Effector memory CD8-positive, alpha-beta T cell (primary cell): ENCODE measurements at regions not wholly inside any gene's neighbourhood (a gene's known extent, or its start where the extent isn't known, plus 50 kb on each side); places are given as distances from the start of the nearest gene placed in this dataset.
"Not testable (repeated sequence)": the region's sequence is repeated elsewhere in the genome, so short reads cannot be mapped to it uniquely, and the experiment has no call there.

Source experiments
- ATAC-seq: fragments of 150-1000 bp; cut with Tn5 transposase; replicated peaks from 2 replicates; pipeline ENCODE4 v1.10.0; 2021; ENCODE audit warnings: mild to moderate bottlenecking, moderate library complexity
- DNase-seq, 3 experiments: peaks; one replicate each; pipeline ENCODE4 v3.0.0; 2021
- H3K27ac Mint-ChIP-seq, 2 donors: one replicate each; pipeline ENCODE4 v1.8.0; 2022; ENCODE audit warnings: mild to moderate bottlenecking in 2 of 2, mixed read lengths in 2 of 2, moderate library complexity in 2 of 2
- H3K27me3 Mint-ChIP-seq, 2 donors: one replicate each; pipeline ENCODE4 v1.8.0; 2022; ENCODE audit warnings: mixed read lengths in 2 of 2
- H3K36me3 Mint-ChIP-seq: one replicate; pipeline ENCODE4 v1.8.0; 2022; ENCODE audit warnings: mild to moderate bottlenecking, moderate library complexity, mixed read lengths; ENCODE audit not compliant: insufficient read depth
- H3K4me1 Mint-ChIP-seq, 2 donors: one replicate each; pipeline ENCODE4 v1.8.0; 2022; ENCODE audit warnings: low read depth in 2 of 2, mixed read lengths in 2 of 2
- H3K4me3 Mint-ChIP-seq, 2 donors: one replicate each; pipeline ENCODE4 v1.8.0; 2022; ENCODE audit warnings: mild to moderate bottlenecking in 2 of 2, mixed read lengths in 2 of 2, moderate library complexity in 2 of 2
- H3K9me3 Mint-ChIP-seq, 2 donors: one replicate each; pipeline ENCODE4 v1.8.0; 2022; ENCODE audit warnings: mixed read lengths in 2 of 2

- not testable (repeated sequence) for H3K4me1 Mint-ChIP-seq, ATAC-seq, DNase-seq, H3K4me3 Mint-ChIP-seq, H3K27ac Mint-ChIP-seq, H3K36me3 Mint-ChIP-seq, H3K9me3 Mint-ChIP-seq
- H3K27me3 Mint-ChIP-seq = peaks cover 31 to 34% of the 10 kb centered on the region in 2 donors
Measured at GRCh38 chr2:105506860-105507259, 108.0 kb upstream of the FHL2 start.

GRCh38 chr2:105504459-105504858 lies 105.6 kb upstream of the FHL2 start:
- Mint-ChIP-seq H3K4me3 (no peak overlapping the region), H3K36me3 (no peaks in the 10 kb centered on the region), H3K27ac (no peak overlapping the region), H3K4me1 (no peaks in the 10 kb centered on the region), H3K9me3 (no peaks in the 10 kb centered on the region), H3K27me3 (peaks cover 24 to 26% of the 10 kb centered on the region in 2 donors)
- DNase-seq (no peak), ATAC-seq (no peak)

- Mint-ChIP-seq H3K27me3 (peaks cover 36 to 38% of the 10 kb centered on the region in 2 donors), H3K4me1 (no peaks in the 10 kb centered on the region), H3K9me3 (no peaks in the 10 kb centered on the region), H3K27ac (no peak overlapping the region), H3K36me3 (no peaks in the 10 kb centered on the region), H3K4me3 (no peak overlapping the region)
- no peak for ATAC-seq
- no peak for DNase-seq
Measured at GRCh38 chr2:105502625-105503334, 103.9 kb upstream of the FHL2 start.

GRCh38 chr2:105498281-105498846 lies 99.5 kb upstream of the FHL2 start:
- no peak overlapping the region for H3K4me3 Mint-ChIP-seq
- ATAC-seq (no peak), DNase-seq (no peak)
- H3K27me3 Mint-ChIP-seq = peaks cover 46 to 55% of the 10 kb centered on the region in 2 donors
- H3K36me3 Mint-ChIP-seq = no peaks in the 10 kb centered on the region
- H3K4me1 Mint-ChIP-seq = no peaks in the 10 kb centered on the region
- H3K27ac Mint-ChIP-seq = no peak overlapping the region
- H3K9me3 Mint-ChIP-seq = no peaks in the 10 kb centered on the region

- no peak overlapping the region for H3K4me3 Mint-ChIP-seq
- peaks cover 58 to 59% of the 10 kb centered on the region in 2 donors for H3K27me3 Mint-ChIP-seq
- ATAC-seq (no peak), DNase-seq (no peak)
- no peaks in the 10 kb centered on the region for H3K36me3 Mint-ChIP-seq
- no peaks in the 10 kb centered on the region for H3K4me1 Mint-ChIP-seq
- H3K27ac Mint-ChIP-seq = no peak overlapping the region
- H3K9me3 Mint-ChIP-seq = peaks cover 0 to 1% of the 10 kb centered on the region in 2 donors
Measured at GRCh38 chr2:105497094-105497493, 98.2 kb upstream of the FHL2 start.

- H3K27ac Mint-ChIP-seq = no peak overlapping the region
- H3K4me3 Mint-ChIP-seq = no peak overlapping the region
- ATAC-seq (no peak), DNase-seq (no peak)
- H3K9me3 Mint-ChIP-seq = peaks cover 0 to 1% of the 10 kb centered on the region in 2 donors
- no peaks in the 10 kb centered on the region for H3K36me3 Mint-ChIP-seq
- H3K4me1 Mint-ChIP-seq = no peaks in the 10 kb centered on the region
- H3K27me3 Mint-ChIP-seq = peaks cover 58 to 66% of the 10 kb centered on the region in 2 donors
Measured at GRCh38 chr2:105496271-105496670, 97.4 kb upstream of the FHL2 start.

GRCh38 chr2:105494683-105495425 lies 96.0 kb upstream of the FHL2 start:
- H3K27ac Mint-ChIP-seq = no peak overlapping the region
- no peak overlapping the region for H3K4me3 Mint-ChIP-seq
- DNase-seq (no peak), ATAC-seq (no peak)
- H3K4me1 Mint-ChIP-seq = no peaks in the 10 kb centered on the region
- H3K27me3 Mint-ChIP-seq = peaks cover 58 to 63% of the 10 kb centered on the region in 2 donors
- peaks cover 0 to 1% of the 10 kb centered on the region in 2 donors for H3K9me3 Mint-ChIP-seq
- H3K36me3 Mint-ChIP-seq = no peaks in the 10 kb centered on the region

GRCh38 chr2:105490956-105491355 lies 92.1 kb upstream of the FHL2 start:
- H3K27ac Mint-ChIP-seq = no peak overlapping the region
- ATAC-seq (no peak), DNase-seq (no peak)
- peaks cover 22 to 42% of the 10 kb centered on the region in 2 donors for H3K27me3 Mint-ChIP-seq
- no peak overlapping the region for H3K4me3 Mint-ChIP-seq
- H3K9me3 Mint-ChIP-seq = peaks cover 0 to 1% of the 10 kb centered on the region in 2 donors
- no peaks in the 10 kb centered on the region for H3K36me3 Mint-ChIP-seq
- no peaks in the 10 kb centered on the region for H3K4me1 Mint-ChIP-seq

- peaks cover 21 to 42% of the 10 kb centered on the region in 2 donors for H3K27me3 Mint-ChIP-seq
- H3K4me3 Mint-ChIP-seq = no peak overlapping the region
- no peaks in the 10 kb centered on the region for H3K36me3 Mint-ChIP-seq
- no peaks in the 10 kb centered on the region for H3K4me1 Mint-ChIP-seq
- DNase-seq (no peak), ATAC-seq (no peak)
- H3K9me3 Mint-ChIP-seq = peaks cover 0 to 1% of the 10 kb centered on the region in 2 donors
- no peak overlapping the region for H3K27ac Mint-ChIP-seq
Measured at GRCh38 chr2:105490204-105490603, 91.4 kb upstream of the FHL2 start.

GRCh38 chr2:105489168-105489878 lies 90.5 kb upstream of the FHL2 start:
- peaks cover 0 to 1% of the 10 kb centered on the region in 2 donors for H3K9me3 Mint-ChIP-seq
- no peaks in the 10 kb centered on the region for H3K36me3 Mint-ChIP-seq
- peaks cover 12 to 36% of the 10 kb centered on the region in 2 donors for H3K27me3 Mint-ChIP-seq
- no peak overlapping the region for H3K27ac Mint-ChIP-seq
- H3K4me3 Mint-ChIP-seq = no peak overlapping the region
- no peak for DNase-seq
- no peak for ATAC-seq
- no peaks in the 10 kb centered on the region for H3K4me1 Mint-ChIP-seq

GRCh38 chr2:105488285-105488684 lies 89.4 kb upstream of the FHL2 start:
- Mint-ChIP-seq H3K9me3 (peaks cover 0 to 1% of the 10 kb centered on the region in 2 donors), H3K27me3 (peaks cover 3 to 29% of the 10 kb centered on the region in 2 donors), H3K27ac (no peak overlapping the region), H3K4me1 (no peaks in the 10 kb centered on the region), H3K4me3 (no peak overlapping the region), H3K36me3 (no peaks in the 10 kb centered on the region)
- ATAC-seq (no peak), DNase-seq (no peak)

GRCh38 chr2:105487142-105488069 lies 88.6 kb upstream of the FHL2 start:
- Mint-ChIP-seq H3K4me1 (no peaks in the 10 kb centered on the region), H3K27ac (no peak overlapping the region), H3K27me3 (peaks cover 0 to 20% of the 10 kb centered on the region in 2 donors), H3K36me3 (no peaks in the 10 kb centered on the region), H3K4me3 (no peak overlapping the region), H3K9me3 (no peaks in the 10 kb centered on the region)
- DNase-seq (no peak), ATAC-seq (no peak)
